Ishikawa (cell line): ENCODE measurements at regions not wholly inside any gene's neighbourhood (a gene's known extent, or its start where the extent isn't known, plus 50 kb on each side); places are given as distances from the start of the nearest gene placed in this dataset.

Source experiments
- CEBPB ChIP-seq: IDR thresholded peaks from 2 replicates; pipeline ENCODE4 v1.6.1; 2012
- CREB1 ChIP-seq: IDR thresholded peaks from 2 replicates; pipeline ENCODE4 v1.6.1; 2012; ENCODE audit warnings: low read depth
- EGR1 ChIP-seq: IDR thresholded peaks from 2 replicates; pipeline ENCODE4 v1.6.1; 2012
- EP300 ChIP-seq: IDR thresholded peaks from 2 replicates; pipeline ENCODE4 v1.6.1; 2012; ENCODE audit warnings: borderline replicate concordance
- FOXM1 ChIP-seq: IDR thresholded peaks from 2 replicates; pipeline ENCODE4 v1.6.1; 2012; ENCODE audit warnings: low read depth, borderline replicate concordance
- NFIC ChIP-seq: IDR thresholded peaks from 2 replicates; pipeline ENCODE4 v1.6.1; 2012
- RAD21 ChIP-seq: IDR thresholded peaks from 2 replicates; pipeline ENCODE4 v1.6.1; 2012; ENCODE audit warnings: low read depth
- TCF12 ChIP-seq: IDR thresholded peaks from 2 replicates; pipeline ENCODE4 v1.6.1; 2012; ENCODE audit warnings: low read depth
- TEAD4 ChIP-seq: IDR thresholded peaks from 2 replicates; pipeline ENCODE4 v1.6.1; 2012
- TF ChIP-seq, protein P1 (sequence below): IDR thresholded peaks from 2 replicates; pipeline ENCODE4 v1.6.1; 2012; ENCODE audit warnings: low read depth, mild to moderate bottlenecking
- TF ChIP-seq, protein P2 (sequence below): IDR thresholded peaks from 2 replicates; pipeline ENCODE4 v1.6.1; 2012
- TF ChIP-seq, protein P3 (sequence below): IDR thresholded peaks from 2 replicates; pipeline ENCODE4 v1.6.1; 2012

DNA sequence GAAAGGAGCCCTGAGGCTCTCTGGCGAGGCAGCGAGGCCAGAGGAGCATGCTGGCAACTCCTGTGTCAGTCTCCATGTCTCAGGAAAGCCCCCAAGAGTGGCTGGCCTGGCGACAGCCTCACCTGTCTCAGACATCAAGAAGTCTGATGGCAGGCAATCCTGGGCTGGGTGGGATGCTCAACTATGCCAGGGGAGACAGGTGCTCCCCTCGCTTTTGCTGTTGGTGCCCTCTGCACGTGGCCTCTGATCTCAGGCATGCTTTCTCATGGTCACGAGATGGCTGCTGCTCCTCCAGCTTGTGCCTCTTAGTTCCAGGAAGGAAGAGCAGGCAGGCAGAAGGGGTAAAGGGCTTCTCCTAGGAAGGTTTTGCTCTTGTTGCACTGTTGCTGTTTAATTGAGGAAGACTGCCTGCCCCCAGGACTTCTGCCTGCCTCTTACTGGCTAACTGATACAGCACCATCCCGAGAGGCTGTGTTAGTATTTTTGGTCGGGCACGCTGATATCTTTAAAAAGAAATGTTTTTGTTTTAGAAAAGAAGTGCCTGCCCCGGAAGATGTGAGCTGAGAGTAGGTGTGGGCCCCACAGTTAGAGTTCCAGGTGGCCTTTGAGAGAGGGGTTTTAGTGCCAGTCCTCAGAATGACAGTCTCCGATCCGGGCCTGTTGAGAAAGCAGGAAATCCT is 344.8 kb upstream of the HS6ST1 start:
- no peak for TF ChIP-seq CREB1
- TF ChIP-seq TEAD4: no peak
- TF ChIP-seq FOXM1: no peak
- TF ChIP-seq EP300: no peak
- TF ChIP-seq, protein P1, sequence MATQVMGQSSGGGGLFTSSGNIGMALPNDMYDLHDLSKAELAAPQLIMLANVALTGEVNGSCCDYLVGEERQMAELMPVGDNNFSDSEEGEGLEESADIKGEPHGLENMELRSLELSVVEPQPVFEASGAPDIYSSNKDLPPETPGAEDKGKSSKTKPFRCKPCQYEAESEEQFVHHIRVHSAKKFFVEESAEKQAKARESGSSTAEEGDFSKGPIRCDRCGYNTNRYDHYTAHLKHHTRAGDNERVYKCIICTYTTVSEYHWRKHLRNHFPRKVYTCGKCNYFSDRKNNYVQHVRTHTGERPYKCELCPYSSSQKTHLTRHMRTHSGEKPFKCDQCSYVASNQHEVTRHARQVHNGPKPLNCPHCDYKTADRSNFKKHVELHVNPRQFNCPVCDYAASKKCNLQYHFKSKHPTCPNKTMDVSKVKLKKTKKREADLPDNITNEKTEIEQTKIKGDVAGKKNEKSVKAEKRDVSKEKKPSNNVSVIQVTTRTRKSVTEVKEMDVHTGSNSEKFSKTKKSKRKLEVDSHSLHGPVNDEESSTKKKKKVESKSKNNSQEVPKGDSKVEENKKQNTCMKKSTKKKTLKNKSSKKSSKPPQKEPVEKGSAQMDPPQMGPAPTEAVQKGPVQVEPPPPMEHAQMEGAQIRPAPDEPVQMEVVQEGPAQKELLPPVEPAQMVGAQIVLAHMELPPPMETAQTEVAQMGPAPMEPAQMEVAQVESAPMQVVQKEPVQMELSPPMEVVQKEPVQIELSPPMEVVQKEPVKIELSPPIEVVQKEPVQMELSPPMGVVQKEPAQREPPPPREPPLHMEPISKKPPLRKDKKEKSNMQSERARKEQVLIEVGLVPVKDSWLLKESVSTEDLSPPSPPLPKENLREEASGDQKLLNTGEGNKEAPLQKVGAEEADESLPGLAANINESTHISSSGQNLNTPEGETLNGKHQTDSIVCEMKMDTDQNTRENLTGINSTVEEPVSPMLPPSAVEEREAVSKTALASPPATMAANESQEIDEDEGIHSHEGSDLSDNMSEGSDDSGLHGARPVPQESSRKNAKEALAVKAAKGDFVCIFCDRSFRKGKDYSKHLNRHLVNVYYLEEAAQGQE: no peak
- no peak for TF ChIP-seq TCF12
- no peak for TF ChIP-seq NFIC
- TF ChIP-seq EGR1: no peak
- TF ChIP-seq, protein P2, sequence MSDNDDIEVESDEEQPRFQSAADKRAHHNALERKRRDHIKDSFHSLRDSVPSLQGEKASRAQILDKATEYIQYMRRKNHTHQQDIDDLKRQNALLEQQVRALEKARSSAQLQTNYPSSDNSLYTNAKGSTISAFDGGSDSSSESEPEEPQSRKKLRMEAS: no peak
- TF ChIP-seq, protein P3, sequence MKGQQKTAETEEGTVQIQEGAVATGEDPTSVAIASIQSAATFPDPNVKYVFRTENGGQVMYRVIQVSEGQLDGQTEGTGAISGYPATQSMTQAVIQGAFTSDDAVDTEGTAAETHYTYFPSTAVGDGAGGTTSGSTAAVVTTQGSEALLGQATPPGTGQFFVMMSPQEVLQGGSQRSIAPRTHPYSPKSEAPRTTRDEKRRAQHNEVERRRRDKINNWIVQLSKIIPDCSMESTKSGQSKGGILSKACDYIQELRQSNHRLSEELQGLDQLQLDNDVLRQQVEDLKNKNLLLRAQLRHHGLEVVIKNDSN: no peak
- TF ChIP-seq CEBPB: no peak
- TF ChIP-seq RAD21: no peak
